Kidney (tissue), 13 donors: ENCODE measurements at regions not wholly inside any gene's neighbourhood (a gene's known extent, or its start where the extent isn't known, plus 50 kb on each side); places are given as distances from the start of the nearest gene placed in this dataset.

Experiments
- DNase-seq, 5 donors: peaks; one replicate each; pipeline ENCODE4 v3.0.0-alpha.2; 2013 to 2020
- FAIRE-seq: peaks from 2 replicates; lab custom pipeline; 2012; peaks lifted over from hg19 to GRCh38; lab: Jason Lieb, UNC
- H3K27ac ChIP-seq, 2 donors: one replicate each; pipeline ENCODE4 v1.7.0; 2013; ENCODE audit warnings: low read depth in 2 of 2, low read length in 2 of 2, inconsistent platforms in 1 of 2
- H3K27me3 ChIP-seq: one replicate; pipeline ENCODE4 v1.7.1; 2013; ENCODE audit warnings: low read length, inconsistent platforms; ENCODE audit not compliant: control insufficient read depth, insufficient read depth
- H3K36me3 ChIP-seq, 3 donors: one replicate each; pipeline versions ENCODE4 v1.7.0 to v1.7.1; 2013; ENCODE audit warnings: low read length in 3 of 3, control low read depth in 1 of 3, inconsistent platforms in 1 of 3; ENCODE audit not compliant: insufficient read depth in 3 of 3, control insufficient read depth in 2 of 3
- H3K4me1 ChIP-seq, 3 donors: one replicate each; pipeline versions ENCODE4 v1.7.0 to v1.7.1; 2013; ENCODE audit warnings: low read length in 3 of 3, inconsistent platforms in 1 of 3, low read depth in 1 of 3; ENCODE audit not compliant: control insufficient read depth in 2 of 3, insufficient read depth in 2 of 3
- H3K4me3 ChIP-seq, 3 donors: one replicate each; pipeline versions ENCODE4 v1.7.0 to v1.8.1; 2013; ENCODE audit warnings: low read length in 3 of 3, control low read depth in 1 of 3, inconsistent platforms in 1 of 3
- H3K9ac ChIP-seq, 3 donors: one replicate each; pipeline versions ENCODE4 v1.7.0 to v1.7.1; 2013; ENCODE audit warnings: low read length in 3 of 3, control low read depth in 1 of 3, inconsistent platforms in 1 of 3
- H3K9me3 ChIP-seq, 3 donors: one replicate each; pipeline versions ENCODE4 v1.7.0 to v1.7.1; 2013; ENCODE audit warnings: low read length in 3 of 3, control low read depth in 1 of 3, inconsistent platforms in 1 of 3; ENCODE audit not compliant: control insufficient read depth in 2 of 3, insufficient read depth in 1 of 3
- intact Hi-C: fragments of 100-400 bp; cut with DNase I; formaldehyde crosslinking; loops from one replicate; pipeline ENCODE4 v1.11.1; 2022
- TF ChIP-seq, protein P1 (sequence below): IDR thresholded peaks from 3 replicates; pipeline ENCODE4 v1.5.1; 2012; ENCODE audit warnings: mild to moderate bottlenecking, moderate library complexity, borderline replicate concordance; ENCODE audit not compliant: insufficient read depth; ENCODE audit errors: extremely low read depth
- donor health status: control.
- donor health status: control.
- donor health status: control.
- donor health status: control.
- donor health status: control.
- donor health status: DM: yes; HTN: yes; CAD: no.
- donor health status: Normal renal cell carcinoma (clear cell type).

- no peak for DNase-seq
- intact Hi-C loops, result no loop called here
- FAIRE-seq, result no peak
- no peaks in the 10 kb centered on the region for H3K9me3 ChIP-seq
- H3K4me3 ChIP-seq, result no peak overlapping the region
- H3K27me3 ChIP-seq, result no peaks in the 10 kb centered on the region
- no peak overlapping the region for H3K9ac ChIP-seq
- TF ChIP-seq, protein P1, sequence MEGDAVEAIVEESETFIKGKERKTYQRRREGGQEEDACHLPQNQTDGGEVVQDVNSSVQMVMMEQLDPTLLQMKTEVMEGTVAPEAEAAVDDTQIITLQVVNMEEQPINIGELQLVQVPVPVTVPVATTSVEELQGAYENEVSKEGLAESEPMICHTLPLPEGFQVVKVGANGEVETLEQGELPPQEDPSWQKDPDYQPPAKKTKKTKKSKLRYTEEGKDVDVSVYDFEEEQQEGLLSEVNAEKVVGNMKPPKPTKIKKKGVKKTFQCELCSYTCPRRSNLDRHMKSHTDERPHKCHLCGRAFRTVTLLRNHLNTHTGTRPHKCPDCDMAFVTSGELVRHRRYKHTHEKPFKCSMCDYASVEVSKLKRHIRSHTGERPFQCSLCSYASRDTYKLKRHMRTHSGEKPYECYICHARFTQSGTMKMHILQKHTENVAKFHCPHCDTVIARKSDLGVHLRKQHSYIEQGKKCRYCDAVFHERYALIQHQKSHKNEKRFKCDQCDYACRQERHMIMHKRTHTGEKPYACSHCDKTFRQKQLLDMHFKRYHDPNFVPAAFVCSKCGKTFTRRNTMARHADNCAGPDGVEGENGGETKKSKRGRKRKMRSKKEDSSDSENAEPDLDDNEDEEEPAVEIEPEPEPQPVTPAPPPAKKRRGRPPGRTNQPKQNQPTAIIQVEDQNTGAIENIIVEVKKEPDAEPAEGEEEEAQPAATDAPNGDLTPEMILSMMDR, result no peak
- H3K4me1 ChIP-seq, result no peaks in the 10 kb centered on the region
- no peak overlapping the region for H3K27ac ChIP-seq
- H3K36me3 ChIP-seq, result no peaks in the 10 kb centered on the region
Measured at GRCh38 chr12:58139894-58140293, 198.5 kb downstream of the ATP23 start.

DNA sequence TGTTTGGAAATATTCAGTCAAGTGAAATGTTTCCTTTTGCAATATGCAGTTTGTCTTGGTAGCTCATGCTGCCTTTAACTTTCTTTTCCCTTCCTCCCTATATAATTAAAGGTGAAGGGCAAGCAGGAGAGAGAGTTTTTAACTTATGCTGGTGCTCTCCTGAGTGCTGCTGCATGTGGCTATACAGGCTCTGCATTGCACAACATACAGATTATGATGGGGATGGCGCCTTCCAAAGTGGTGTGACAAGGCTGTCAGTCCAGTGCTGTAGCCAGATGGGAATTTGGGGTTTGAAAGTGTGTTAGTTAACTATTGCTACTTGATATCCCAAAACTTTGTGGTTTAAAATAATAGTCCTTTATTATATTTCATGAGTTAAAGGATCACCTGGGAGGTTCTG lies 199.0 kb downstream of the ATP23 start:
- Histone ChIP-seq H3K9ac (no peak overlapping the region), H3K27ac (no peak overlapping the region), H3K9me3 (no peaks in the 10 kb centered on the region), H3K4me1 (no peaks in the 10 kb centered on the region), H3K27me3 (no peaks in the 10 kb centered on the region), H3K36me3 (no peaks in the 10 kb centered on the region), H3K4me3 (no peak overlapping the region)
- TF ChIP-seq, protein P1, result no peak
- FAIRE-seq, result no peak
- intact Hi-C loops, result no loop called here
- no peak for DNase-seq

DNA sequence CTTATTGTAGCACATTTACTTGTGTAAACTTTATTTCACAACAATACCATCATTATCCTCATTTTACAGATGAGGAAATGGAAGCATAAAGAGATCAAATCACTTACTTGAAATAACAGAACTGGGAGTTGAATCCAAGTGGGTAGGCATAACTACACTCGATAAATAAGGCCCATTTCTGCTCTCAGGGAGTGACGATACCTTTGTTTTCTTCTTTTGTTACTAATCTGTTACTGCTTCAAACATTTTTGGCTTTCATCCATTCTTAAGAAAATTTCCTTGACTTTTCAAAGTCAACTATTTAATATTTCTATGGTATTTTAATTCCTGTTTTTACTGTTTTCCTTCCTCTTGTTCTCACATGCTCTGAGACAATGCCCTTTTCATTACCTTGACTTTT lies 201.6 kb downstream of the ATP23 start:
- H3K4me1 ChIP-seq, result no peaks in the 10 kb centered on the region
- no peaks in the 10 kb centered on the region for H3K9me3 ChIP-seq
- TF ChIP-seq, protein P1, result no peak
- no peaks in the 10 kb centered on the region for H3K36me3 ChIP-seq
- FAIRE-seq (no peak), DNase-seq (no peak)
- intact Hi-C loops, result no loop called here
- H3K27me3 ChIP-seq, result no peaks in the 10 kb centered on the region
- H3K27ac ChIP-seq, result no peak overlapping the region
- no peak overlapping the region for H3K4me3 ChIP-seq
- no peak overlapping the region for H3K9ac ChIP-seq

DNA sequence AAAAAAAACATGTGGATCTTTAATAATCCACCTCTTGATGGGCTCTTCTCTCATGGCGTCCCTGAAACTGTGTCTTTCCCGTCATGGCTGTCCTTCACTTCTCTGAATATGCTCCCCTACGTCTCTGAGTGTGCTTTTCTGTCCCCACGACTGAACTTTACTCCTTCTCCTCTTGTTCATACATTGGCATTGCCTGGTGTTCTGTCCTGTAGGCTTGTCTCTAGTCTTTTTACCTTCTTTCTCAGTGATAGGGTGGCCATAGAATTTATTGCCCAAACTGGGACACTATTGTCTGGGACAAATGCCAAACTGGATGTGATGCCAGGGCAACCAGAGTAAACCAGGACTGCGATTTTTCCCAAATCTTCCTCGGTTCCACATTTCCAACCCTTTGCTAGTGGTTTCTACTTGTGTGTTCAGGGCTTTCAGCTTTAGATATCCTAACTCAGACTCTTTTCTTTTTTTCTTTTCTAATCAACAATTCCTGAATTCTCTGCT lies 202.2 kb downstream of the ATP23 start:
- DNase-seq, result no peak
- Histone ChIP-seq H3K9me3 (no peaks in the 10 kb centered on the region), H3K36me3 (no peaks in the 10 kb centered on the region), H3K27me3 (no peaks in the 10 kb centered on the region), H3K27ac (no peak overlapping the region), H3K9ac (no peak overlapping the region), H3K4me1 (no peaks in the 10 kb centered on the region), H3K4me3 (no peak overlapping the region)
- FAIRE-seq, result no peak
- TF ChIP-seq, protein P1, result no peak
- intact Hi-C loops, result no loop called here
